HG03103 (cell line): ENCODE measurements at regions not wholly inside any gene's neighbourhood (a gene's known extent, or its start where the extent isn't known, plus 50 kb on each side); places are given as distances from the start of the nearest gene placed in this dataset.
"Not testable (repeated sequence)": the region's sequence is repeated elsewhere in the genome, so short reads cannot be mapped to it uniquely, and the experiment has no call there.

Source experiments
- ATAC-seq: cut with Tn5 transposase; IDR thresholded peaks from one replicate; pipeline ENCODE4 v1.9.1; 2021; ENCODE audit warnings: low read depth; ENCODE audit not compliant: unreplicated experiment

GRCh38 chr1:245062741-245063305, 92.0 kb upstream of the KIF26B start:
- no peak for ATAC-seq

- ATAC-seq: not testable (repeated sequence)
Observed at GRCh38 chr1:245061808-245062207, 93.0 kb upstream of the KIF26B start.

- ATAC-seq: no peak
Observed at GRCh38 chr1:245060684-245061374, 94.0 kb upstream of the KIF26B start.

GRCh38 chr1:245059806-245060424, 94.9 kb upstream of the KIF26B start:
- ATAC-seq: no peak

GRCh38 chr1:245058882-245059281, 95.9 kb upstream of the KIF26B start:
- no peak for ATAC-seq

- ATAC-seq: no peak
Observed at GRCh38 chr1:245058436-245058835, 96.3 kb upstream of the KIF26B start.

GRCh38 chr1:245056913-245057312, 97.9 kb upstream of the KIF26B start:
- no peak for ATAC-seq

GRCh38 chr1:245056296-245056695, 98.5 kb upstream of the KIF26B start:
- ATAC-seq: not testable (repeated sequence)

- no peak for ATAC-seq
Observed at GRCh38 chr1:245055752-245056151, 99.0 kb upstream of the KIF26B start.

GRCh38 chr1:245054507-245055270, 100.1 kb upstream of the KIF26B start:
- no peak for ATAC-seq

- no peak for ATAC-seq
Observed at GRCh38 chr1:245054105-245054504, 100.7 kb upstream of the KIF26B start.

GRCh38 chr1:245052258-245052657, 102.5 kb upstream of the KIF26B start:
- no peak for ATAC-seq

GRCh38 chr1:245051349-245052221, 103.2 kb upstream of the KIF26B start:
- no peak for ATAC-seq

- ATAC-seq: no peak
Observed at GRCh38 chr1:245046769-245047168, 108.0 kb upstream of the KIF26B start.

GRCh38 chr1:245046315-245046714, 108.5 kb upstream of the KIF26B start:
- ATAC-seq: no peak

- ATAC-seq: no peak
Observed at GRCh38 chr1:245045087-245045881, 109.5 kb upstream of the KIF26B start.

- ATAC-seq: no peak
Observed at GRCh38 chr1:245043611-245043940, 111.2 kb upstream of the KIF26B start.

GRCh38 chr1:245041058-245041698, 113.6 kb upstream of the KIF26B start:
- no peak for ATAC-seq

GRCh38 chr1:245039196-245039595, 115.6 kb upstream of the KIF26B start:
- ATAC-seq: no peak
